K562 (cell line): ENCODE measurements at regions not wholly inside any gene's neighbourhood (a gene's known extent, or its start where the extent isn't known, plus 50 kb on each side); places are given as distances from the start of the nearest gene placed in this dataset.

ENCODE experiments used
- ATAC-seq: fragments of 200-7000 bp; cut with Tn5 transposase; 3 replicates; pipeline ENCODE4 v1.9.1; 2020; ENCODE audit warnings: moderate library complexity
- BruUV-seq: library from RNA; stranded (reverse); fragments of 400-500 nt; replicated peaks from 2 replicates; lab custom pipeline; 2021; lab: Mats Ljungman, UMichigan
- CTCF ChIA-PET: fragments of 300-600 bp; formaldehyde crosslinking; extraction: SDS; loops from one replicate; lab custom pipeline; 2021; ENCODE audit warnings: low intra/inter-chr PET ratio; lab: Yijun Ruan, JAX
- POLR2A ChIA-PET: fragments of 300-600, 350-650 bp; sonication (Branson Sonifier 250); formaldehyde crosslinking; extraction: SDS; loops from one replicate; lab custom pipeline; 2021; ENCODE audit warnings: antibody characterized with exemption, inconsistent platforms; lab: Yijun Ruan, JAX
- DNase-seq, 4 experiments: peaks; one replicate each; pipeline versions ENCODE4 v3.0.0 to v3.0.0-alpha.2; 2011 to 2018; ENCODE audit warnings: low spot score in 3 of 4, mixed read lengths in 3 of 4; ENCODE audit errors: extremely low read depth in 1 of 4
- FAIRE-seq: peaks from 2 replicates; lab custom pipeline; 2011; peaks lifted over from hg19 to GRCh38; lab: Jason Lieb, UNC
- H2AFZ ChIP-seq: 2 replicates; pipeline ENCODE4 v1.6.0; 2011; ENCODE audit warnings: low read depth, low read length, control low read depth, inconsistent platforms
- H3K27ac ChIP-seq: fragments of 200-600 bp; 3 replicates; pipeline ENCODE4 v1.8.0; 2011; ENCODE audit warnings: low read depth, mild to moderate bottlenecking, control low read depth, inconsistent platforms, low read length, moderate library complexity, mixed read lengths; ENCODE audit errors: extremely low read depth
- H3K27me3 ChIP-seq, 2 experiments: fragments of 300-600 bp in 1 of 2; 2 replicates in 1 of 2; 3 replicates in 1 of 2; pipeline versions ENCODE4 v1.6.0 to v1.8.0; 2011; ENCODE audit warnings: inconsistent platforms in 2 of 2, low read length in 2 of 2, mild to moderate bottlenecking in 1 of 2, mixed read lengths in 1 of 2, moderate library complexity in 1 of 2; ENCODE audit not compliant: control insufficient read depth in 2 of 2, insufficient read depth in 2 of 2
- H3K36me3 ChIP-seq: fragments of 300-600 bp; 3 replicates; pipeline ENCODE4 v1.8.0; 2011; ENCODE audit warnings: mild to moderate bottlenecking, low read length, inconsistent platforms; ENCODE audit not compliant: control insufficient read depth, insufficient read depth
- H3K4me1 ChIP-seq, 2 experiments: fragments of 200-600 bp in 1 of 2; replicated peaks in 1 of 2; 2 replicates in 1 of 2; 3 replicates in 1 of 2; pipeline versions ENCODE4 v1.5.1 to v1.8.0; 2011; ENCODE audit warnings: inconsistent platforms in 2 of 2, low read length in 2 of 2, mild to moderate bottlenecking in 1 of 2, mixed read lengths in 1 of 2, moderate library complexity in 1 of 2; ENCODE audit not compliant: control insufficient read depth in 2 of 2, insufficient read depth in 2 of 2
- H3K4me2 ChIP-seq: 2 replicates; pipeline ENCODE4 v1.6.1; 2011; ENCODE audit warnings: low read length, control low read depth, inconsistent platforms, mixed read lengths; ENCODE audit not compliant: insufficient read depth
- H3K4me3 ChIP-seq: fragments of 200-600 bp; sonication (generic), shearing (Covaris generic); 2 replicates; pipeline ENCODE4 v1.5.1; 2016; ENCODE audit warnings: control low read depth, inconsistent platforms
- H3K79me2 ChIP-seq: fragments of 200-600 bp; 3 replicates; pipeline ENCODE4 v1.8.0; 2011; ENCODE audit warnings: low read length, inconsistent platforms; ENCODE audit not compliant: control insufficient read depth, insufficient read depth
- H3K9ac ChIP-seq, 2 experiments: 2 replicates each; pipeline versions ENCODE4 v1.6.0 to v1.6.1; 2011; ENCODE audit warnings: low read depth in 2 of 2, low read length in 2 of 2, control low read depth in 1 of 2, inconsistent platforms in 1 of 2, mild to moderate bottlenecking in 1 of 2, mixed read lengths in 1 of 2; ENCODE audit not compliant: insufficient read depth in 1 of 2
- H3K9me1 ChIP-seq: one replicate; pipeline ENCODE4 v1.6.0; 2011; ENCODE audit warnings: inconsistent platforms, mild to moderate bottlenecking, low read length, moderate library complexity; ENCODE audit not compliant: control insufficient read depth, insufficient read depth
- H3K9me3 ChIP-seq: replicated peaks from 2 replicates; pipeline ENCODE4 v1.5.1; 2011; ENCODE audit warnings: low read depth, low read length, inconsistent platforms; ENCODE audit not compliant: control insufficient read depth, insufficient read depth
- H4K20me1 ChIP-seq: replicated peaks from 2 replicates; pipeline ENCODE4 v1.6.1; 2011; ENCODE audit warnings: low read length, inconsistent platforms, mixed read lengths; ENCODE audit not compliant: control insufficient read depth, insufficient read depth
- AFF1 ChIP-seq, 2 experiments: fragments of 450-650 bp; IDR thresholded peaks; 2 replicates each; pipeline ENCODE4 v1.6.1; 2018; ENCODE audit warnings: mild to moderate bottlenecking in 2 of 2, low read depth in 1 of 2; ENCODE audit not compliant: partially characterized antibody in 2 of 2
- ARID2 ChIP-seq: fragments of 450-650 bp; IDR thresholded peaks from 2 replicates; pipeline ENCODE4 v1.6.1; 2017; ENCODE audit warnings: antibody characterized with exemption, mild to moderate bottlenecking
- BCOR ChIP-seq: fragments of 450-650 bp; IDR thresholded peaks from 2 replicates; pipeline ENCODE4 v1.6.1; 2016
- CREB3 ChIP-seq: fragments of 450-650 bp; conservative IDR thresholded peaks from 2 replicates; pipeline ENCODE4 v1.6.1; 2016; ENCODE audit warnings: missing genetic modification characterization, low read depth, mild to moderate bottlenecking, missing compliant biosample characterization, moderate library complexity
- DPF2 ChIP-seq: fragments of 450-650 bp; IDR thresholded peaks from 2 replicates; pipeline ENCODE4 v1.6.1; 2016
- ETV1 ChIP-seq: fragments of 450-650 bp; conservative IDR thresholded peaks from 2 replicates; pipeline ENCODE4 v1.6.1; 2016; ENCODE audit warnings: missing genetic modification characterization, control low read depth, low read depth, missing compliant biosample characterization
- EZH2 ChIP-seq: IDR thresholded peaks from 2 replicates; pipeline ENCODE4 v1.6.1; 2012; ENCODE audit warnings: low read depth, mild to moderate bottlenecking, inconsistent platforms, low read length, borderline replicate concordance
- MTA3 ChIP-seq: fragments of 450-650 bp; formaldehyde crosslinking; IDR thresholded peaks from 2 replicates; pipeline ENCODE4 v1.6.1; 2017; ENCODE audit warnings: mild to moderate bottlenecking, borderline replicate concordance
- PHB2 ChIP-seq: fragments of 450-650 bp; IDR thresholded peaks from 2 replicates; pipeline ENCODE4 v1.6.1; 2017; ENCODE audit warnings: low read depth
- POLR2B ChIP-seq: fragments of 450-650 bp; IDR thresholded peaks from 2 replicates; pipeline ENCODE4 v1.6.1; 2018; ENCODE audit warnings: low read depth; ENCODE audit not compliant: partially characterized antibody
- POLR2H ChIP-seq: IDR thresholded peaks from 2 replicates; pipeline ENCODE4 v1.6.1; 2016; ENCODE audit warnings: missing genetic modification characterization, low read depth, mild to moderate bottlenecking, control low read depth, missing compliant biosample characterization, moderate library complexity
- SNRNP70 ChIP-seq: fragments of 200-400 bp; formaldehyde crosslinking; optimal IDR thresholded peaks from 2 replicates; pipeline ENCODE3; 2017; ENCODE audit warnings: low read depth, low read length
- TFAP4 ChIP-seq: sonication (generic); formaldehyde crosslinking; IDR thresholded peaks from 2 replicates; pipeline ENCODE4 v1.8.0; 2022; ENCODE audit warnings: missing genetic modification reagents, mild to moderate bottlenecking, moderate library complexity, borderline replicate concordance
- USF1 ChIP-seq: sonication (generic); formaldehyde crosslinking; IDR thresholded peaks from 2 replicates; pipeline ENCODE4 v1.9.0; 2022; ENCODE audit warnings: mild to moderate bottlenecking, missing genetic modification reagents
- ZFPM2 ChIP-seq: fragments of 250-450 bp; sonication (Bioruptor Pico); IDR thresholded peaks from 2 replicates; pipeline ENCODE4 v1.5.1; 2022; ENCODE audit warnings: mild to moderate bottlenecking
- ZNF699 ChIP-seq: fragments of 250-450 bp; sonication (Bioruptor Pico); IDR thresholded peaks from 2 replicates; pipeline ENCODE4 v1.8.0; 2021; ENCODE audit warnings: mild to moderate bottlenecking, moderate library complexity; ENCODE audit not compliant: insufficient replicate concordance
- WGBS: fragments of 100-300 bp; shearing (Covaris generic); methylation state at CpG from one replicate; pipeline ENCODE4 v1.1.6; 2016; ENCODE audit warnings: low coverage, mixed read lengths; ENCODE audit not compliant: insufficient coverage; ENCODE audit errors: missing lambda C conversion rate; 5-methylcytosine and 5-hydroxymethylcytosine counted together
- in situ Hi-C: fragments of 300-500 bp; cut with MboI; formaldehyde crosslinking; loops from 4 replicates; pipeline ENCODE4 v1.15.0; 2018; ENCODE audit warnings: inconsistent platforms, mixed read lengths
- intact Hi-C: fragments of 100-400 bp; cut with micrococcal nuclease; formaldehyde crosslinking; loops from 2 replicates; pipeline ENCODE4 v1.14.2; 2022

- no peaks in the 10 kb centered on the region for H3K4me1 ChIP-seq
- TF ChIP-seq AFF1 (IDR thresholded peaks at IDR 0.05; ENCODE audit: low read depth in 1 of 2, partially characterized antibody in 2 of 2) = no peak
- TF ChIP-seq DPF2 = no peak
- TF ChIP-seq ETV1 (tag) = no peak
- TF ChIP-seq USF1 (CRISPR knock-in tag) = no peak
- no peak for TF ChIP-seq MTA3
- TF ChIP-seq SNRNP70 = no peak
- TF ChIP-seq EZH2 = no peak
- no peak for TF ChIP-seq CREB3 (tag)
- TF ChIP-seq TFAP4 (CRISPR knock-in tag) = no peak
- TF ChIP-seq ZNF699 = no peak
- TF ChIP-seq PHB2 = no peak
- TF ChIP-seq ZFPM2 = no peak
- no peak for TF ChIP-seq ARID2
- TF ChIP-seq POLR2H (tag) = no peak
- no peak for TF ChIP-seq POLR2B
- TF ChIP-seq BCOR = no peak
- TF ChIP-seq, all 486 proteins: peak for 0
- Histone ChIP-seq H3K36me3 (no peaks in the 10 kb centered on the region), H3K27me3 (no peaks in the 10 kb centered on the region), H4K20me1 (no peaks in the 10 kb centered on the region), H3K9ac (no peak overlapping the region), H3K79me2 (no peaks in the 10 kb centered on the region), H3K4me2 (no peak overlapping the region), H3K9me1 (no peaks in the 10 kb centered on the region), H2AFZ (no peak overlapping the region), H3K4me3 (no peak overlapping the region), H3K27ac (no peak overlapping the region), H3K9me3 (no peaks in the 10 kb centered on the region)
- POLR2A ChIA-PET = interaction anchor here (0.6 kb wide), 1 partner anchor 388 kb away, joined by 3 read pairs; no protein-coding TSS in a partner anchor
- WGBS = 2% methylated on average over 2 of the region's 2 CpGs
- no peak for ATAC-seq
- BruUV-seq = no TSS peak
- in situ Hi-C loops = no loop called here
- CTCF ChIA-PET = no interaction called here
- no peak for FAIRE-seq
- DNase-seq = no peak
- intact Hi-C loops = no loop called here
Observed at GRCh38 chr1:115529216-115529897, 112.4 kb upstream of the VANGL1 start.
